22Rv1 (cell line): ENCODE measurements at regions not wholly inside any gene's neighbourhood (a gene's known extent, or its start where the extent isn't known, plus 50 kb on each side); places are given as distances from the start of the nearest gene placed in this dataset.

Experiments used
- CTCF ChIP-seq: fragments of 450-650 bp; IDR thresholded peaks from 2 replicates; pipeline ENCODE4 v1.5.1; 2017; ENCODE audit warnings: mild to moderate bottlenecking
- ZFX ChIP-seq: fragments of 450-650 bp; IDR thresholded peaks from 2 replicates; pipeline ENCODE4 v1.6.1; 2017; ENCODE audit warnings: antibody characterized with exemption, borderline replicate concordance

- TF ChIP-seq CTCF (no peak), ZFX (no peak)
These were observed 101.9 kb downstream of the EVX1 start for GRCh38 chr7:27344471-27344870.
